Neuron (in vitro differentiated cells): ENCODE measurements at regions not wholly inside any gene's neighbourhood (a gene's known extent, or its start where the extent isn't known, plus 50 kb on each side); places are given as distances from the start of the nearest gene placed in this dataset.

ENCODE experiments used
- H2AFZ ChIP-seq: one replicate; pipeline ENCODE4 v1.6.1; 2013; ENCODE audit warnings: low read depth, mild to moderate bottlenecking, inconsistent platforms, low read length, moderate library complexity
- H3K27me3 ChIP-seq: one replicate; pipeline ENCODE4 v1.6.1; 2013; ENCODE audit warnings: low read length; ENCODE audit not compliant: insufficient read depth
- H3K36me3 ChIP-seq: one replicate; pipeline ENCODE4 v1.6.1; 2013; ENCODE audit warnings: low read length; ENCODE audit not compliant: insufficient read depth
- H3K4me1 ChIP-seq: one replicate; pipeline ENCODE4 v1.6.1; 2013; ENCODE audit warnings: low read length; ENCODE audit not compliant: insufficient read depth
- H3K4me3 ChIP-seq: 2 replicates; pipeline ENCODE4 v1.5.1; 2013; ENCODE audit warnings: mild to moderate bottlenecking, low read length, moderate library complexity
- H3K9me3 ChIP-seq: one replicate; pipeline ENCODE4 v1.6.1; 2013; ENCODE audit warnings: low read length

DNA sequence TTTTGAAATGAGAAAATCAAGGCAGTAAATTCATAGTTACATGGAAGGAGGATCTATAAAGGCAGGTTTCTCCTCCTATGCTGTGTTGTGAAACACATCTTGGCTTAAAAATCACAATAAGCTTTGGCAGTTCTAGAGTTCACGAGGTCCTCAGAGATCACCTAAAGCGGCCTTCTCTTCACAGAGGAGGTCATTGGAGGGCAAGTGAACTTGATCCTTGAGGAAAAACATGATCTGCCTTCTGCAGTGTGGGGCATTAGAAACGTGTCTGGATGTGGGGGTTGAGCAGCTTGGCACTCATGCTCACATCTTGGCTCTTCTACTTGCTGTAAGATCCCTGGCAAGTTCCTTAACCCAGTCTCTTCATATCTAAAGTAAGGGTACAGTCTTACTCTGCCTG, 96.1 kb upstream of the BMPER start:
- H3K9me3 ChIP-seq = no peaks in the 10 kb centered on the region
- H2AFZ ChIP-seq = no peak overlapping the region
- H3K27me3 ChIP-seq = no peaks in the 10 kb centered on the region
- no peaks in the 10 kb centered on the region for H3K36me3 ChIP-seq
- no peaks in the 10 kb centered on the region for H3K4me1 ChIP-seq
- no peak overlapping the region for H3K4me3 ChIP-seq

DNA sequence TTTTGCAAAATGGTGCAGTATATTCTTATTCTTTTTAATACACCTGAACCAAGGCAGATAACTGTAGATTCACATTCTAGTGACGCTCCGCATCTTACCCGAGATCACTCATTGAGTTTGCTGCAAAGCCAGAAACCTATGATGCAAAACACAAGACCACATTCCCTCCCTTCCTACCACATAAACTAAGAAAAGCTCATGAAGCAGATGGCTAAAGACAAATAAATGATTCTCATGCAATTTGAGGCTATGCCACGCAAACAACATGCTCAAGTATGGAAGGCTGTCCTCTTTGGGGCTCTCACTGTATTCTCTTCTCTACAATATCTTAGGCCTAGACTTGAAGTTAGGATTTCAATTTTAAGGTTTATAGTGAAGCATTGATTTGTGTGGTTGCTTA, 95.0 kb upstream of the BMPER start:
- Histone ChIP-seq H3K36me3 (no peaks in the 10 kb centered on the region), H3K9me3 (no peaks in the 10 kb centered on the region), H3K4me3 (no peak overlapping the region), H3K4me1 (no peaks in the 10 kb centered on the region), H3K27me3 (no peaks in the 10 kb centered on the region), H2AFZ (no peak overlapping the region)

DNA sequence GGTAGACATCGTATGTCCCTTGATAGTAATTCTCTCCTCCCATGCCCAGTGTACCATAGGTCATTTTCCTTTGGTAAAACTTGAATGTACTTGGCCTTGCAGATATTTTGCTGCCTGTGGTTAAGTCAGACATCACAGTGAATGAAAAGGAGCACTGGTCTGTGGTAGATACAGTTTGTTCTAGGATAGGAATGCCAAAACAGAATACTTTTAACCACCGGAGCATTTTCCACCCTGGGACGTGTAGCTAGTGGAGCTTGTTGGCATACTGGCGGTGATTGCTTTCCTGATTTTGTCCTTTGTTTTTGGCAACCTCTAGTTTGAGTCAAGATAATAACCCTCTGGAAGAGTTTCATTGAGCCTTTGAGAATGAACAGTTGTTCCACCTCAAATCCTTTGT, 92.0 kb upstream of the BMPER start:
- no peak overlapping the region for H2AFZ ChIP-seq
- no peaks in the 10 kb centered on the region for H3K27me3 ChIP-seq
- no peaks in the 10 kb centered on the region for H3K4me1 ChIP-seq
- H3K9me3 ChIP-seq = no peaks in the 10 kb centered on the region
- H3K36me3 ChIP-seq = no peaks in the 10 kb centered on the region
- no peak overlapping the region for H3K4me3 ChIP-seq

DNA sequence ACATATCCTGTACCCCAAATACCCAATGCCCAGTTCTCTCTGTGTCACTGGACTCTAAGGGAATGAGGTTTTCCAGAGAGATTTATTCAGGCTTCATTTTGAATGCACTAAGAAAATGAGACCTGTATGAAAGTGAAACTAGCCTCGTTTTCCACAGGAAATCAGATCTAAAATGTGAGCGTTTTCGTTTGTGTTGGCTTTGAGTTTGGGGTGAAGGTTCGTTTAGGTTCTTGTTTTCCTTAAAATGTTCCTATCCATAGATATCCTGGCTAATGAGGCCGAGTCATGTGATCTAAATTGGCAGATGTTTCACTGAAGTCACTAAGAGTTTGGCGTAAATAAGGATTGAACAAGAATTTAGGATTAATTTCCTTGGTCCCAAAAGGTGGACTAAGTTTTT, 90.9 kb upstream of the BMPER start:
- no peak overlapping the region for H2AFZ ChIP-seq
- no peaks in the 10 kb centered on the region for H3K9me3 ChIP-seq
- no peak overlapping the region for H3K4me3 ChIP-seq
- H3K27me3 ChIP-seq = no peaks in the 10 kb centered on the region
- no peaks in the 10 kb centered on the region for H3K36me3 ChIP-seq
- H3K4me1 ChIP-seq = no peaks in the 10 kb centered on the region

DNA sequence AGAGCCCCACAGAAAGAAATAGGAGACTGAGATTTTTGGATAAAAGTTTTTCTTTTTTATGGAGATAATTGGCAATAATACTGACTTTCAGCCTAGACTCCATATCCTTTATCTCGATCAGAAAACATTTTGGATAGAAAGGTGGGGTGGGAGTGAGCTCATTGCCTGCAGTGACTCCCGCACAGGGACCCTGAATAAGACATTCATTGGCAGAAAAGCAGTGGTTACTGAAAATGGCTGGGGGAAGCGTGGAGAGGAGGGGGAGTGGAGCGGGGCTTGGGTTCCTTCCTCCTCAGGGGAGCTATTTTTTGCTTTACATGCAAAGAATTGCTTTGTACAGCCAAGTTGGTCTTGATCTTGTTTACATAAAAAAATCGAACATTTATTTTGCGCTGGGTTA, 90.4 kb upstream of the BMPER start:
- Histone ChIP-seq H3K4me1 (no peaks in the 10 kb centered on the region), H2AFZ (no peak overlapping the region), H3K4me3 (no peak overlapping the region), H3K36me3 (no peaks in the 10 kb centered on the region), H3K27me3 (no peaks in the 10 kb centered on the region), H3K9me3 (no peaks in the 10 kb centered on the region)

DNA sequence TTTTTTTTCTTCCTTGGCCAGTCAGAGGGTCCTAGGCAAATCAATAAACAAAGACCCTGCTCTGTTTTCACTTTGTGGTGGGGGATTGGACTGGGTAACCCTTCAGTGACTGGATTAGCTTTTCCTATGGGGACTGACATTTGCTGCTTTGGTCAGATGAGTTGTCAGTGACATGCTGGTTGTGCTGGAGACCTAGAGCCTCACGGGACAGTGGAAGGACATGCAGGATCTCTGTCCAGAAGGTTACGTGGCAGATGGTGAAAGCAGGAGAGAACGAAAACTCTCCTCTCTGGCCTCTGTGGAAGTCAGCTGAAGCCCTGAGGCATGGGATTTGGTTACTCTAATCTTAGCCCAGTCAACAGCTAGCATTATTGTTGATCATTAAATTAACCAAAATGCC, 90.0 kb upstream of the BMPER start:
- H3K9me3 ChIP-seq = no peaks in the 10 kb centered on the region
- H3K27me3 ChIP-seq = no peaks in the 10 kb centered on the region
- H3K4me3 ChIP-seq = no peak overlapping the region
- H2AFZ ChIP-seq = no peak overlapping the region
- H3K36me3 ChIP-seq = no peaks in the 10 kb centered on the region
- H3K4me1 ChIP-seq = no peaks in the 10 kb centered on the region

DNA sequence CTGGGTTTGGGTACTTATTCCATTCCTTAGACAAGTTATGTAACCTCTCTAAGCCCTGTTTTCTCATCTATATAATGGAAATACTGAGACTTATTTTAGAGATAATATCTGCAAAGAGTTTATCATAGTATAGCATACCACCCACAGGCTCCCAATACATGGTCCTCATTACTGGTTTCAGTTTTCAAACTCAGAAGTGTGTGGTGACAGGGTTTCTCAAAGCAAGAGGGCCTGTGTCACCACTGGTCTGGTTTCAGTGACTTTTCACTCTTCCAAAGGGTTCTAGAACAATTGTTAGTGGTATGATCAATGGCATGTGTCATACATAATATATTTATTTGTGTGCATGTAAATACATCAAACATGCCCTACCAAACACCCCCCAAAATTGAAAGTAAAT, 89.2 kb upstream of the BMPER start:
- H3K36me3 ChIP-seq = no peaks in the 10 kb centered on the region
- no peaks in the 10 kb centered on the region for H3K27me3 ChIP-seq
- H3K4me3 ChIP-seq = no peak overlapping the region
- H3K4me1 ChIP-seq = no peaks in the 10 kb centered on the region
- H3K9me3 ChIP-seq = no peaks in the 10 kb centered on the region
- H2AFZ ChIP-seq = no peak overlapping the region

DNA sequence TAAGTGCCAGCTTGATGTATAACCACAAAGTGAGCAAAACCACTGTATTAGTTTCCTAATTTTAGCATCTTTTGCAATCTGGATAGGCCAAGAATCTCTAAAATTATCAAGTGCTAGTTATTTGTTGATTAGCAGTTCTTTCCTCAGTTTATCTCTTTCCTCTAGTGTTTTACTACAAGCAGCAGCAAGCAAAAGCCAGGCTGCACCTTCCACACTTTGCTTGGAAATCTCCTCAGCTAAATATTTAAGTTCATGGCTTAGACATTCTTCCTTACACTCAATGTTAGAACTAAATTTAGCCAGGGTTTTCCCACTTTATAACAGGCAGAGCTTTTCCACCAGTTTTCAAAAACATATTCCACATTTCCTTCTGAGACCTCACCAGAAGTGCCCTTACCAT, 85.7 kb upstream of the BMPER start:
- Histone ChIP-seq H3K27me3 (no peaks in the 10 kb centered on the region), H2AFZ (no peak overlapping the region), H3K36me3 (no peaks in the 10 kb centered on the region), H3K9me3 (no peaks in the 10 kb centered on the region), H3K4me3 (no peak overlapping the region), H3K4me1 (no peaks in the 10 kb centered on the region)

DNA sequence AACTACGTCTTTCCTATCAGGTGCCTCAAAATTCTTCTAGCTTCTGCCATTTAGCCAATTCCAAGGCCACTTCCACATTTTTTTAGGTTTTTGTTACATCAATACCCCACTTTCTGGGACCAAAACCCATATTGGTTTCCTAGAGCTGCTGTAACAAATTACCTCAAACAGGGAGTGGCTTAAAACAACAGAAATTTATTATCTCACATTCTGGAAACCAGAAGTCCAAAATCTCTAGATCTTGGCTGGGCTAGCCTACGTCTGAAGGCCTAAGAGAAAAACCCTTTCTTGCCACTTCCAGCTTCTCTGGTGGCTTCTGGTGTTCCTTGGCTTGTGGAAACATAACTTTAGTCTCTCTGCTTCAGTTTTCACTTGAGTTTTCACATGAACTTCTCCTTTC, 85.1 kb upstream of the BMPER start:
- Histone ChIP-seq H3K4me1 (no peaks in the 10 kb centered on the region), H3K9me3 (no peaks in the 10 kb centered on the region), H3K4me3 (no peak overlapping the region), H3K36me3 (no peaks in the 10 kb centered on the region), H3K27me3 (no peaks in the 10 kb centered on the region), H2AFZ (no peak overlapping the region)

DNA sequence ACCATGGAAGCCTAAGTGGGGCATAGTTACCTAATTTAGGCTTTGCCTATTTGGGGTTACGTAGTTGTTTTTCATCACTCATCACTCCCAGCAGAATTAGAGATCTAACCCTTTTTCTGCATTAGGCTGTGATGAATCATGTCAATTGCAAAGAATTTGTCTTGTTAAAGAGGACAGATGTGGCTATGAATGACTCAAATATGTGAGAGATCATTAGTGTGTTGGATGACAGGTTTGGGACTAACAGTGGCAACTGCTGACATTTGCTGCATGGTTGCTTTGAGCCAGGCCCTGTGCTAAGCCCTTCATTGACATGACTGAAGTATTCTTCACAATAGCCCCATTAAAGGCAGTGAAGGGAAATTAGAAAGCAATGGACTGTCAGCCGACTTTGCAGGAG, 83.4 kb upstream of the BMPER start:
- Histone ChIP-seq H3K9me3 (no peaks in the 10 kb centered on the region), H3K27me3 (no peaks in the 10 kb centered on the region), H3K4me1 (no peaks in the 10 kb centered on the region), H3K4me3 (no peak overlapping the region), H3K36me3 (no peaks in the 10 kb centered on the region), H2AFZ (no peak overlapping the region)

DNA sequence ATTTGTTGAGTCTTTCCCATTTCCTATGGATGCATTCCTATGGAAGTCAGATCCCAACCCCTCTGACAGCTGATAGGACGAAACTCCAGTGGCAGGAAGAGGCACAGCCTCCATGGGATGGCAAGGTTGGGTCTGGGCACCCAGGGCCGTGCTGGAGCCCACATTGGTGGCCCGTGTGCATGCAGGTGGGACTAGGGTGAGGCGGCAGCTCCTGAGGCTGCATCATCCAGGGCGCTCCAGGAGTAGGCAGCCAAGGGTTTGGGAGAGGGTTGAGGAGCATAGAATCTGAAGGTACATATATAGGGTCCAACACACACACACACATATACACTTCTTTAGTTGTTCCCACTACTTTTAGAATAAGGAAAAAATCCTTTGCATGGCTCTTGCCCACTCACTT, 81.4 kb upstream of the BMPER start:
- Histone ChIP-seq H2AFZ (no peak overlapping the region), H3K36me3 (no peaks in the 10 kb centered on the region), H3K27me3 (no peaks in the 10 kb centered on the region), H3K4me3 (no peak overlapping the region), H3K9me3 (no peaks in the 10 kb centered on the region), H3K4me1 (no peaks in the 10 kb centered on the region)

DNA sequence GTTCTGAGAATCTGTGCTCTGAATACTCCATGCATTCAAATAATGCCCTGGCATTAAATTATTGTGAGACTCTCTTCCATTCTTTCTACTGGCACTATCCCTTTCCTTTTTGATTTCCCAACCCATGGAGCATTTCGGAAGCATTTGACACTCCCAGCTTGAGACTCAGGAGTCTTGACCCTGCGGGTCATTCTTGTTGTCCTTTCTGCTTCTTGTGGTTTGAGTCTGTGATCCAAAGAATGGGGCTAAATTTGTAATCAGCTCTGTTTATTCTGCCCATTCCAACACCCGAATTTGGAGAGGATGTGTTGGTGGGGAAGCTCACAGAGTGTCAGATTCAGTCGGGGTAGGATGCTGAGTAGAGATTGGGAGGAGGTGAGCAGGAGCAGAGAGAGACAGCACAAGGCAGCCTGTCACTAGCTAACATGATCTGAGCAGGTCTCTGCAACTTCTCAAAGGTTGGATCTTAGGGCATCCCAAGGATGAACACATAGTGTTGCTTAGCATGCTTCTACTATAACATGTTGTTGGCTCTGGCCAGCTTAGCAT, 80.4 kb upstream of the BMPER start:
- H3K4me3 ChIP-seq = no peak overlapping the region
- H2AFZ ChIP-seq = no peak overlapping the region
- H3K36me3 ChIP-seq = no peaks in the 10 kb centered on the region
- H3K9me3 ChIP-seq = no peaks in the 10 kb centered on the region
- H3K27me3 ChIP-seq = no peaks in the 10 kb centered on the region
- H3K4me1 ChIP-seq = no peaks in the 10 kb centered on the region

DNA sequence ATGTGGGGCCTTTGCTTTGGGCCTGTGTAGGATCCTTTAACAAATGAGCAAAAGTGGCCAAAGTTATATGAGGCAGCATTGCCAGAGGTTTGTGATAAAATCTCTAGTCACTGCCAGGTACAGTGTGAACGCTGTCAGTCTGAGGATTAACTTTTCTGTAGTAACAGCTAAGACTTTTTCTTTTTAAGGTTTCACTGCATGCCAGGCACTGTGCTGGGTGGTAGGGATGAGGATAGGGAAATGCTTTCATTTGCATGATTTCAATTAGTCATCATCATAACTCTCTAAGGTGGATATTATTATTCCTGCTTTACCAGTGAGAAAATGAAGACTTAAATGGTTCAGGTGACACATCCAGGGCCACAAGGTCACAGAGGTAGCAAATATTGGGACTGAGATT, 79.7 kb upstream of the BMPER start:
- Histone ChIP-seq H3K9me3 (no peaks in the 10 kb centered on the region), H3K27me3 (no peaks in the 10 kb centered on the region), H3K36me3 (no peaks in the 10 kb centered on the region), H3K4me3 (no peak overlapping the region), H3K4me1 (no peaks in the 10 kb centered on the region), H2AFZ (no peak overlapping the region)

DNA sequence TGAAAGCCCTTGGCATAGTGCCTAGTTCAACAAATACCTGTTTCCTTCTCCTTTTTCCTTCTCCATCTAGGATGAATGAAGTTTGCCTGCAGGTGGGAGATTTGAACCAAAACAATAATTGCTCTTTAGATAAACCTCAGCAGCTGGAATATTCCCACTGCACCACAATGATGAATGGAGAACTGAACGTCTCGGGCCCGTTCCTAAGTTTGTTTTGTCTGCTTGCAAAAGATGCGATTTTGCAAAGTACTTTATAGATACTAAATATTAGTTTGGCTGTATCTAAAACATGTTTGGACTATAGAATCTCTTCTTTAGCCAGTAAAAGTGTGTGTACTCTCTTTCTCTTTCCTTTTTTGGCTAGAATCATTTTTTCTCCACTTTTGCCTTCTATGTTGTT, 75.8 kb upstream of the BMPER start:
- H2AFZ ChIP-seq = no peak overlapping the region
- H3K9me3 ChIP-seq = no peaks in the 10 kb centered on the region
- H3K4me3 ChIP-seq = no peak overlapping the region
- H3K4me1 ChIP-seq = no peaks in the 10 kb centered on the region
- no peaks in the 10 kb centered on the region for H3K36me3 ChIP-seq
- no peaks in the 10 kb centered on the region for H3K27me3 ChIP-seq
